Neutrophil (primary cell): ENCODE measurements at regions not wholly inside any gene's neighbourhood (a gene's known extent, or its start where the extent isn't known, plus 50 kb on each side); places are given as distances from the start of the nearest gene placed in this dataset.

Experiments
- H3K27ac ChIP-seq: fragments of 200-600 bp; sonication (generic); 2 replicates; pipeline ENCODE4 v1.5.1; 2016; ENCODE audit warnings: mild to moderate bottlenecking, moderate library complexity
- H3K27me3 ChIP-seq: fragments of 200-600 bp; sonication (generic); 2 replicates; pipeline ENCODE4 v1.6.0; 2016; ENCODE audit warnings: mild to moderate bottlenecking
- H3K36me3 ChIP-seq: fragments of 200-600 bp; sonication (generic); 2 replicates; pipeline ENCODE4 v1.5.1; 2017
- H3K4me1 ChIP-seq, 2 experiments: fragments of 200-600 bp in 1 of 2; sonication (generic) in 1 of 2; 1 replicate in 1 of 2; 2 replicates in 1 of 2; pipeline versions ENCODE4 v1.5.1 to v1.6.1; 2013 to 2016; ENCODE audit warnings: low read depth in 1 of 2, low read length in 1 of 2, mild to moderate bottlenecking in 1 of 2, moderate library complexity in 1 of 2; ENCODE audit not compliant: control insufficient read depth in 1 of 2, insufficient read depth in 1 of 2
- H3K4me3 ChIP-seq, 2 experiments: fragments of 200-600 bp in 1 of 2; sonication (generic) in 1 of 2; 1 replicate in 1 of 2; 2 replicates in 1 of 2; pipeline ENCODE4 v1.5.1; 2013 to 2016; ENCODE audit warnings: low read depth in 1 of 2, low read length in 1 of 2, mild to moderate bottlenecking in 1 of 2, moderate library complexity in 1 of 2
- H3K9me3 ChIP-seq: fragments of 200-600 bp; sonication (generic); 2 replicates; pipeline ENCODE4 v1.5.1; 2016
- TF ChIP-seq, protein P1 (sequence below): fragments of 200-600 bp; sonication (generic); IDR thresholded peaks from 2 replicates; pipeline ENCODE4 v1.5.1; 2016; ENCODE audit warnings: antibody characterized with exemption

DNA sequence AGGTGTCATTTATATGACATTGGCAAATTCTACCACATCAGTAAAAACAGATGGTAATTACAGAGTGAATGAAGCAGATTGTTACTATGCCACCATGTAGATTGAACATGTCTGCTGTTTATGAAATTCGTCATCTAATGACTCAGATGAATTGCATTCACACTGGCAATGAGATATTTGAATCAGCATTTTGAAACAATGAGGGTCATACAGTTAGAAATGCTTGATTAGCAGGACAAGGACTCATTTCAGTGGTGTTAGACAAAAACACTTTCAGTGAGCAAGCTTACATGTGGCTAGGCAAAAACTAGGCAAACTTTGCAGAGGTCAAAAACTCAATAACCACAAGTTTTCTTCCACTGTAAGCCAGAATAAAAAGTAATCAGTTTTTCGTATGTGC, 1165.0 kb downstream of the SLITRK1 start:
- no peaks in the 10 kb centered on the region for H3K27me3 ChIP-seq
- H3K4me3 ChIP-seq, result no peak overlapping the region
- no peak overlapping the region for H3K27ac ChIP-seq
- H3K36me3 ChIP-seq, result no peaks in the 10 kb centered on the region
- no peaks in the 10 kb centered on the region for H3K9me3 ChIP-seq
- TF ChIP-seq, protein P1, sequence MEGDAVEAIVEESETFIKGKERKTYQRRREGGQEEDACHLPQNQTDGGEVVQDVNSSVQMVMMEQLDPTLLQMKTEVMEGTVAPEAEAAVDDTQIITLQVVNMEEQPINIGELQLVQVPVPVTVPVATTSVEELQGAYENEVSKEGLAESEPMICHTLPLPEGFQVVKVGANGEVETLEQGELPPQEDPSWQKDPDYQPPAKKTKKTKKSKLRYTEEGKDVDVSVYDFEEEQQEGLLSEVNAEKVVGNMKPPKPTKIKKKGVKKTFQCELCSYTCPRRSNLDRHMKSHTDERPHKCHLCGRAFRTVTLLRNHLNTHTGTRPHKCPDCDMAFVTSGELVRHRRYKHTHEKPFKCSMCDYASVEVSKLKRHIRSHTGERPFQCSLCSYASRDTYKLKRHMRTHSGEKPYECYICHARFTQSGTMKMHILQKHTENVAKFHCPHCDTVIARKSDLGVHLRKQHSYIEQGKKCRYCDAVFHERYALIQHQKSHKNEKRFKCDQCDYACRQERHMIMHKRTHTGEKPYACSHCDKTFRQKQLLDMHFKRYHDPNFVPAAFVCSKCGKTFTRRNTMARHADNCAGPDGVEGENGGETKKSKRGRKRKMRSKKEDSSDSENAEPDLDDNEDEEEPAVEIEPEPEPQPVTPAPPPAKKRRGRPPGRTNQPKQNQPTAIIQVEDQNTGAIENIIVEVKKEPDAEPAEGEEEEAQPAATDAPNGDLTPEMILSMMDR, result no peak
- no peaks in the 10 kb centered on the region for H3K4me1 ChIP-seq

DNA sequence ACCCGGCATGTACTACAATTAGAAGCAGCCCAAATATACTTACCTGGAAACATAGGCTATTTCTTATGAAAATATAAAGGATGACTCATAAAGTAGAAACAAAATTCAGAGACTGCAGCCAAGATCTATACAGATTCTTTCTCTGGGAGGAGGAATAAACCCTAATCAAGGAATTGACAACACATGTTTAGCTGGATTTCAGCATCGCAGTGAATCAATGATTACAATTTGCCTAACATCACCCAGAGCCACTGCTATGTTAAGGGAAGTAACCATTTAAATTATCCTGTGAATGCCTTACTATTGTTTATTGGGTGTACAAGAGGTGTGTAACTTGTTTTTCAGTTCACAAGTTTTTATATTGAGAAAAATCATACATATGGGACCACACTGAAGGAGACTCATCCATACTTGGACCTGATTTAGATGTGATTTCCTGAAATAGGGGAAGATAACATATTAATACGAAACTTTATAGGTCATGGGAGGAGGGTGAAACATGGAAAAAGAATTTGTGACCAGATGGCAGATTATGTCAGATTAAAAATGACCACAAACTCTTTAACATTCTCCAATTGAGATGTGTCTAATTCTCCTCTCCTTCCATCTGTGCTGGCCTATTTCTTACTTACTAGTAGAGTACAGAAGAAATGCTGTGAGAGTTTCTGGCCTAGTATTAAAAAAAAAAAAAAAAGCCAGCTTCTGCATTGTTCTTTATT, 1168.4 kb downstream of the SLITRK1 start:
- Histone ChIP-seq H3K27ac (no peak overlapping the region), H3K36me3 (no peaks in the 10 kb centered on the region), H3K27me3 (no peaks in the 10 kb centered on the region), H3K4me1 (no peaks in the 10 kb centered on the region), H3K4me3 (no peak overlapping the region), H3K9me3 (no peaks in the 10 kb centered on the region)
- TF ChIP-seq, protein P1, result no peak

DNA sequence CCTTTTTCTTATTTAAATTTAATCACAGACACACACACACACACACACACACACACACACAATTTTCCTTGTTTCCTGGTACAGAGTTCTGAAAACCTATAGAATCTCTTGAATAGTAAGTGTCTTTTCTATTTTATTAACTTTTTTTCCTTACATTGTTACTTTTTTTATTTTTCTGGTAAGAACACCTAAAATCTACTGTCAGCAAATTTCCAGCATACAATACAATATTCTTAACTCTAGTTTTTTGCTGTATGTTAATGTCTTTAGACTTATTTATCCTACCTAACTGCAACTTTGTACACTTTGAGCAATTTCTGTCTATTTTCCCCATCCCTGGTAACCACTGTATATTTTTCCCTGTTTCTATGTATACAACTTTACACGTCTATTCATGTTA, 1179.8 kb downstream of the SLITRK1 start:
- no peak overlapping the region for H3K27ac ChIP-seq
- H3K36me3 ChIP-seq, result no peaks in the 10 kb centered on the region
- no peak overlapping the region for H3K4me3 ChIP-seq
- no peaks in the 10 kb centered on the region for H3K27me3 ChIP-seq
- no peaks in the 10 kb centered on the region for H3K9me3 ChIP-seq
- H3K4me1 ChIP-seq, result no peaks in the 10 kb centered on the region
- TF ChIP-seq, protein P1, result no peak

DNA sequence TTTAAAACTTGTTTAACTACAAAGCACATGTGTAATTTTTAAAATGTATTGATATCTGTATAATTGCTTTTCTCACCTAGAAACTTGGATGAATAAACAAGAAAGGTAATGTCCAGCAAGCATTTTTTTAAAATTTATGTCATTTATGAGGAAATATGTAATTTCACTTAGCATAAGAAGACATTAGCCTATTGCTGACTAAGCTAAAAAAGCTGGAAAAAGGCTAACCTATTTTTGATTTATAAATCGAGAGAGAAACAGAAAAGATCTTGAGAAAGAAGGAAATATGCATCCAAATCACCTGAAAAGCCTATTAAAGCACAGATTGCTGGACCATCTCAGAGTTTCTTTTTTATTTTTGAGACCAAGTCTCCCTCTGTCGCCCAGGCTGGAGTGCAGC, 1181.3 kb downstream of the SLITRK1 start:
- no peaks in the 10 kb centered on the region for H3K36me3 ChIP-seq
- TF ChIP-seq, protein P1, result no peak
- no peak overlapping the region for H3K4me3 ChIP-seq
- H3K4me1 ChIP-seq, result no peaks in the 10 kb centered on the region
- H3K27ac ChIP-seq, result no peak overlapping the region
- no peaks in the 10 kb centered on the region for H3K9me3 ChIP-seq
- no peaks in the 10 kb centered on the region for H3K27me3 ChIP-seq

DNA sequence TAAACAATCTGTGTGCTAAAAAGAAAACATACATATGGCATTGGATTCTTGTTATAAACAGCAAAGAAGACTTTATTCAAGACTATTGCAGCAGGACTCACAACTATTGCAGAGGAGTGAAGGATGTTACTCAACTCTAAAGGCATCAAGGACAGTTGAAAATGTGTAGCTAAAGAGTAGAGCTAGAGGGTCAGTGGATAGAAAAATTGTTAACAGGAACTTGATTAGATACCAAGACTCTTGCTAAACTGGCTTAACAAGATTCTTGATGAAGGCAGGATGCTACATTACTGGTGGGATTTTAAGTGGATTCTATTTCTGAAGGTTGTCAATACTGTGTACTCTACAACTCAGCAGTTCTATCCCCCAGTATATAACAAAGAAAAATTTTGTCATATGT, 1183.3 kb downstream of the SLITRK1 start:
- no peak overlapping the region for H3K4me3 ChIP-seq
- H3K9me3 ChIP-seq, result no peaks in the 10 kb centered on the region
- TF ChIP-seq, protein P1, result no peak
- no peaks in the 10 kb centered on the region for H3K27me3 ChIP-seq
- no peak overlapping the region for H3K27ac ChIP-seq
- H3K4me1 ChIP-seq, result no peaks in the 10 kb centered on the region
- no peaks in the 10 kb centered on the region for H3K36me3 ChIP-seq
